ENCODE measurements at regions not wholly inside any gene's neighbourhood (a gene's known extent, or its start where the extent isn't known, plus 50 kb on each side); places are given as distances from the start of the nearest gene placed in this dataset.

- no peak for DNase-seq (ENCODE audit: low read depth, low spot score)
Observed at GRCh38 chr13:22642088-22642487, 538.7 kb upstream of the SGCG start.

GRCh38 chr13:22644941-22645340, 535.8 kb upstream of the SGCG start:
- no peak for DNase-seq (ENCODE audit: low read depth, low spot score)

- no peak for DNase-seq (ENCODE audit: low read depth, low spot score)
Observed at GRCh38 chr13:22647156-22647850, 533.5 kb upstream of the SGCG start.

- DNase-seq (ENCODE audit: low read depth, low spot score), result no peak
Observed at GRCh38 chr13:22648320-22648801, 532.4 kb upstream of the SGCG start.

- no peak for DNase-seq (ENCODE audit: low read depth, low spot score)
Observed at GRCh38 chr13:22652796-22653195, 528.0 kb upstream of the SGCG start.

- no peak for DNase-seq (ENCODE audit: low read depth, low spot score)
Observed at GRCh38 chr13:22653866-22654265, 526.9 kb upstream of the SGCG start.

GRCh38 chr13:22655106-22655852, 525.5 kb upstream of the SGCG start:
- DNase-seq (ENCODE audit: low read depth, low spot score), result no peak

- no peak for DNase-seq (ENCODE audit: low read depth, low spot score)
Observed at GRCh38 chr13:22662771-22663170, 518.0 kb upstream of the SGCG start.

GRCh38 chr13:22665506-22665905, 515.3 kb upstream of the SGCG start:
- no peak for DNase-seq (ENCODE audit: low read depth, low spot score)

GRCh38 chr13:22690756-22691155, 490.0 kb upstream of the SGCG start:
- DNase-seq (ENCODE audit: low read depth, low spot score), result no peak

- DNase-seq (ENCODE audit: low read depth, low spot score), result no peak
Observed at GRCh38 chr13:22693691-22694090, 487.1 kb upstream of the SGCG start.

- DNase-seq (ENCODE audit: low read depth, low spot score), result no peak
Observed at GRCh38 chr13:22696433-22696832, 484.3 kb upstream of the SGCG start.

GRCh38 chr13:22698467-22698866, 482.3 kb upstream of the SGCG start:
- DNase-seq (ENCODE audit: low read depth, low spot score), result no peak

- DNase-seq (ENCODE audit: low read depth, low spot score), result no peak
Observed at GRCh38 chr13:22700246-22700887, 480.4 kb upstream of the SGCG start.

GRCh38 chr13:22703601-22704209, 477.1 kb upstream of the SGCG start:
- DNase-seq (ENCODE audit: low read depth, low spot score), result no peak

- no peak for DNase-seq (ENCODE audit: low read depth, low spot score)
Observed at GRCh38 chr13:22707946-22708345, 472.8 kb upstream of the SGCG start.

GRCh38 chr13:22717036-22717435, 463.7 kb upstream of the SGCG start:
- DNase-seq (ENCODE audit: low read depth, low spot score), result no peak

- no peak for DNase-seq (ENCODE audit: low read depth, low spot score)
Observed at GRCh38 chr13:22726726-22727125, 454.1 kb upstream of the SGCG start.

GRCh38 chr13:22735011-22735995, 445.5 kb upstream of the SGCG start:
- no peak for DNase-seq (ENCODE audit: low read depth, low spot score)

GRCh38 chr13:22736084-22736767, 444.6 kb upstream of the SGCG start:
- no peak for DNase-seq (ENCODE audit: low read depth, low spot score)

- no peak for DNase-seq (ENCODE audit: low read depth, low spot score)
Observed at GRCh38 chr13:22736768-22737092, 444.0 kb upstream of the SGCG start.
